Heart right ventricle (tissue), 16 donors: ENCODE measurements at regions not wholly inside any gene's neighbourhood (a gene's known extent, or its start where the extent isn't known, plus 50 kb on each side); places are given as distances from the start of the nearest gene placed in this dataset.

Experiments
- ATAC-seq, 8 donors: fragments of 200-7000 bp; cut with Tn5 transposase; one replicate each; pipeline ENCODE4 v1.9.1; 2020; ENCODE audit warnings: mild to moderate bottlenecking in 8 of 8, moderate library complexity in 8 of 8, moderate number of reproducible peaks in 1 of 8
- DNase-seq, 2 donors: peaks; one replicate each; pipeline ENCODE4 v3.0.0-alpha.2; 2020
- H3K27ac ChIP-seq, 10 donors: fragments of 200-600 bp; sonication (generic) in 2 of 10; one replicate each; pipeline versions ENCODE4 v1.5.0 to v1.8.0; 2020 to 2022; ENCODE audit warnings: mild to moderate bottlenecking in 3 of 10
- H3K27me3 ChIP-seq, 7 donors: fragments of 200-600 bp; one replicate each; pipeline ENCODE4 v1.8.0; 2021 to 2022; ENCODE audit warnings: mild to moderate bottlenecking in 2 of 7
- H3K36me3 ChIP-seq, 9 donors: fragments of 200-600 bp; sonication (generic) in 1 of 9; one replicate each; pipeline versions ENCODE4 v1.5.0 to v1.8.0; 2020 to 2022; ENCODE audit warnings: mild to moderate bottlenecking in 2 of 9
- H3K4me1 ChIP-seq, 9 donors: fragments of 200-600 bp; sonication (generic) in 1 of 9; one replicate each; pipeline versions ENCODE4 v1.5.0 to v1.8.0; 2020 to 2022; ENCODE audit warnings: mild to moderate bottlenecking in 4 of 9
- H3K4me3 ChIP-seq, 10 donors: fragments of 200-600 bp; sonication (generic) in 2 of 10; one replicate each; pipeline versions ENCODE4 v1.5.0 to v1.8.0; 2020 to 2022; ENCODE audit warnings: mild to moderate bottlenecking in 7 of 10, moderate library complexity in 2 of 10
- H3K9me3 ChIP-seq, 11 donors: fragments of 200-600 bp in 10 of 11; sonication (generic) in 2 of 11; one replicate each; pipeline versions ENCODE4 v1.5.0 to v1.8.0; 2013 to 2022; ENCODE audit warnings: mild to moderate bottlenecking in 2 of 11, control low read depth in 1 of 11, moderate library complexity in 1 of 11
- WGBS, 2 donors: extraction: QIAGEN DNeasy Blood & Tissue Kit; methylation state at CpG; one replicate each; pipeline ENCODE4 v1.1.7; 2013; ENCODE audit warnings: inconsistent platforms in 1 of 2; 5-methylcytosine and 5-hydroxymethylcytosine counted together
- intact Hi-C, 10 donors: fragments of 100-400 bp; cut with DNase I; formaldehyde crosslinking; loops; one replicate each; pipeline versions ENCODE4 v1.11.1 to v1.14.2; 2022
- TF ChIP-seq, protein P1 (sequence below), 9 donors: fragments of 200-600 bp; sonication (generic) in 2 of 9; IDR thresholded peaks; one replicate each; pipeline versions ENCODE4 v1.5.0 to v1.8.0; 2021 to 2022; ENCODE audit warnings: antibody characterized with exemption in 9 of 9, mild to moderate bottlenecking in 5 of 9, moderate library complexity in 1 of 9
- donor health status: Arrhythmogenic right ventricular cardiomyopathy.
- donor health status: ischemic (EF 13 %, LVEDD 7.1; RV severe dilation, severe dysfunction).
- donor health status: healthy with polysubstance abuse.
- donor health status: DM: no; HTN: yes; CAD: no.
- donor health status: DM: no; HTN: no; CAD: no.
- donor health status: ischemic (EF 25% LVEDD 6.9; RV normal size, moderate dysfunction).
- donor health status: ischemic (EF 25% LVEDD 5.7; RV mildly dilated, moderate dysfunction).
- donor health status: healthy.
- donor health status: DM: yes; HTN: yes; CAD: no.
- donor health status: Ischemic cardiomyopathy.
- donor health status: ischemic (EF 35%, LVEDD 5.7; RV mildly dilated, moderate dysfunction).
- donor health status: nonischemic (EF 11% LVEDD 7.7; RV severe dilation, severe dysfunction).
- donor health status: DM: yes; HTN: yes; CAD: no.
- donor health status: PGD.
- donor health status: ischemic (EF 29% LVEDD 5.4; RV normal size, mild dysfunction).
- donor health status: nonischemic (EF 23%, LVEDD 6.1; RV moderate dilation, normal function).

DNA sequence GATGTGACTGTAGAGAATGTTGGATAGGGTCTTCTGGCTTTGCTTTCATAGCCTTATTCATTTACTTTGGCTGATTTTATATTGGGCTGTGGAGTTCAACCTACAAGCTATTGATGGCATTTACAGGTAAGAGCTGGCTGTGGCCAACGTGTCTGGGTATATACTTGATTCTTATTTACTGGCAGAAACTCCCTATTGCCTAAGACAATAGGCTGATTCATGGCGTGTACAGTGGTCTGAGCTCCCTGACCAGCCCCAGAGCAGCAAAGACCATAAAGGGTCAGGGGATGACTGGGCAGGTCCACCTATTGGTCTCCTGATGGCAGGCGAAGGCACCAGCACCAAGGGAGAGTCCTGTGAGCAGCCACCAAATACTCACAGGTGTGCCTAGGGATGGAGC lies 190.2 kb upstream of the DMRTA1 start:
- no peak for ATAC-seq
- WGBS, 2 donors: 71 to 78% methylated on average over 3 of the region's 3 CpGs
- Histone ChIP-seq H3K4me3 (no peak overlapping the region), H3K36me3 (no peaks in the 10 kb centered on the region), H3K27ac (no peak overlapping the region), H3K27me3 (peaks cover 0 to 3% (median 0%) of the 10 kb centered on the region in 7 donors), H3K9me3 (peaks cover 0 to 31% (median 17%) of the 10 kb centered on the region in 11 donors), H3K4me1 (no peaks in the 10 kb centered on the region)
- DNase-seq: no peak
- intact Hi-C loops: no loop called here
- TF ChIP-seq, protein P1, sequence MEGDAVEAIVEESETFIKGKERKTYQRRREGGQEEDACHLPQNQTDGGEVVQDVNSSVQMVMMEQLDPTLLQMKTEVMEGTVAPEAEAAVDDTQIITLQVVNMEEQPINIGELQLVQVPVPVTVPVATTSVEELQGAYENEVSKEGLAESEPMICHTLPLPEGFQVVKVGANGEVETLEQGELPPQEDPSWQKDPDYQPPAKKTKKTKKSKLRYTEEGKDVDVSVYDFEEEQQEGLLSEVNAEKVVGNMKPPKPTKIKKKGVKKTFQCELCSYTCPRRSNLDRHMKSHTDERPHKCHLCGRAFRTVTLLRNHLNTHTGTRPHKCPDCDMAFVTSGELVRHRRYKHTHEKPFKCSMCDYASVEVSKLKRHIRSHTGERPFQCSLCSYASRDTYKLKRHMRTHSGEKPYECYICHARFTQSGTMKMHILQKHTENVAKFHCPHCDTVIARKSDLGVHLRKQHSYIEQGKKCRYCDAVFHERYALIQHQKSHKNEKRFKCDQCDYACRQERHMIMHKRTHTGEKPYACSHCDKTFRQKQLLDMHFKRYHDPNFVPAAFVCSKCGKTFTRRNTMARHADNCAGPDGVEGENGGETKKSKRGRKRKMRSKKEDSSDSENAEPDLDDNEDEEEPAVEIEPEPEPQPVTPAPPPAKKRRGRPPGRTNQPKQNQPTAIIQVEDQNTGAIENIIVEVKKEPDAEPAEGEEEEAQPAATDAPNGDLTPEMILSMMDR (IDR thresholded peaks at IDR 0.05): no peak

DNA sequence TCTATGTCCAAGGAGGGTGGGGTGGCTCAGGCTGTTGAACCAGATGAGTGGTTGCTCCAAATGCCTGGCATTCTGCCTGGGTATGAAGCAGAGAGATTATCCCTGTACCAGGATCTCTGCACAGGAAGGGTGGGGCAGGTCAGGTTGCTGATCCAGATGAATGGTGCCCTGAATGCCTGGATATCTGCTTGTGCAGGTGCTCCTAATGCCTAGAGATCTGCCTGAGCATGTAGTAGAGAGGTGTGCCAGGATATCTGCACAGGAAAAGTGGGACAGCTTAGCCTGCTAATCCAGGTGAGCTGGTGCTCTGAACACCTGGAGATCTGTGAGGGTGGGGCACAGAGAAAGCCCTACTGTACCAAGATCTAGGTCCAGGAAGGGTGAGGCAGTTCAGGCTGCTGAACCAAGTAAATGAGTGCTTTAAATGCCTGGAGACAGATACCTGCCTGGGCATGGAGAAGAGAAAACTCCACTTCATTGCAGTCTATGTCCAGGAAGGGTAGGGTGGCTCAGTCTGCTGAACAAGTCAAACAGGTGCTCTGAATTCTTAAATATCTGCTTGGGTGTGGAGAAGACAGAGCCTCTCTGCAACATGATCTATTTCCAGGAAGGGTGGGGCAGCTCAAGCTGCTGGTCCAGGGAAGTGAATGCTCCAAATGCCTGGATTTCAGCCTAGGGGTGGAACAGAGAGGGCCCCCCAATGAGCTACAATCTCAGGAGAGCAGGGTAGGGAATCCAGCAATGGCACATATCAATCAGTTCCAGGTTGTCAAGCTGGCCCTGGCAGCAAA lies 189.4 kb upstream of the DMRTA1 start:
- Histone ChIP-seq H3K4me3 (no peak overlapping the region), H3K27ac (no peak overlapping the region), H3K4me1 (no peaks in the 10 kb centered on the region), H3K36me3 (no peaks in the 10 kb centered on the region), H3K9me3 (peaks cover 0 to 29% (median 9%) of the 10 kb centered on the region in 11 donors), H3K27me3 (peaks cover 0 to 3% (median 0%) of the 10 kb centered on the region in 7 donors)
- ATAC-seq (no peak), DNase-seq (no peak)
- TF ChIP-seq, protein P1 (IDR thresholded peaks at IDR 0.05): no peak
- intact Hi-C loops: no loop called here

DNA sequence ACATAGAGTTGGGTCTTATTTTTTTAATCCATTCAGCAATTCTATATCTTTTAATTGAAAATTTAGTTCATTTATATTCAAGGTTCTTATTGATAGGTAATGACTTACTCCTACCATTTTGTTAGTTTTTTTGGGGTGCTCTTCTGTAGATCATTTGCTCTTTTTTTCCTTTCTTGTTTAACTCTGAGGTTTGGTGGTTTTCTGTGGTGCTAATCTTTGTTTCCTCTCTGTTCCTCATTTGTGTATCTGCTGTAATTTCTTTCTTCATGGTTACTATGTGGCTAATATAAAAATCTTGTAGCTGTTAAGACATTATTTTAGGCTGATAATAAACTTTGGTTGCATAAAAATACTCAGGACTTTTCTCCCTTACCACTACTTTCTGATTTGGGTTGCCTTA lies 181.6 kb upstream of the DMRTA1 start:
- intact Hi-C loops: no loop called here
- Histone ChIP-seq H3K4me1 (no peaks in the 10 kb centered on the region), H3K36me3 (no peaks in the 10 kb centered on the region), H3K4me3 (no peak overlapping the region), H3K9me3 (peaks cover 0 to 36% (median 8%) of the 10 kb centered on the region in 11 donors), H3K27me3 (no peaks in the 10 kb centered on the region), H3K27ac (no peak overlapping the region)
- DNase-seq: no peak
- ATAC-seq: no peak
- TF ChIP-seq, protein P1 (IDR thresholded peaks at IDR 0.05): no peak

DNA sequence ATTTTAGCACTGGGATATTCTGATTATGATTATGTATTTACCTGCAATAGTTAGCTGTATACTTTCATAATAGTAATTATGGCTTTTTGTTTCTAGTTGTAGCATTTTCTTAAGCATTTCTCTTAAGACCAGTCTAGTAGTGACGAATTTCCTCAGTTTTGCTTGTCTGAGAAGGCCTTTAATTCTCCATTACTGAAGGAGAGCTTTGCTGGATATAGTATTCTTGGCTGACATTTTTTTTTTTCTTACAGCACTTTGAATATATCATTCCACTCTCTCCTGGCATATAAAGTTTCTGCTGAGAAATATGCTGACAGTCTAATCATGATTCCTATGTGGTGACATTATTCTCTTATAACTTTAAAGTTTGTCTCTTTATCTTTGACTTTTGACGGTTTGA lies 181.1 kb upstream of the DMRTA1 start:
- Histone ChIP-seq H3K9me3 (peaks cover 0 to 36% (median 8%) of the 10 kb centered on the region in 11 donors), H3K27me3 (no peaks in the 10 kb centered on the region), H3K36me3 (no peaks in the 10 kb centered on the region), H3K4me3 (no peak overlapping the region), H3K4me1 (no peaks in the 10 kb centered on the region), H3K27ac (no peak overlapping the region)
- TF ChIP-seq, protein P1 (IDR thresholded peaks at IDR 0.05): no peak
- 66 to 67% methylated on average over 2 of the region's 2 CpGs for WGBS, 2 donors
- intact Hi-C loops: no loop called here
- no peak for ATAC-seq
- DNase-seq: no peak
